NCI-H510A (cell line): ENCODE measurements at regions not wholly inside any gene's neighbourhood (a gene's known extent, or its start where the extent isn't known, plus 50 kb on each side); places are given as distances from the start of the nearest gene placed in this dataset.
"Not testable (repeated sequence)": the region's sequence is repeated elsewhere in the genome, so short reads cannot be mapped to it uniquely, and the experiment has no call there.

Source experiments
- DNase-seq: peaks from one replicate; lab custom pipeline; 2025; lab: John Stamatoyannopoulos, UW

DNA sequence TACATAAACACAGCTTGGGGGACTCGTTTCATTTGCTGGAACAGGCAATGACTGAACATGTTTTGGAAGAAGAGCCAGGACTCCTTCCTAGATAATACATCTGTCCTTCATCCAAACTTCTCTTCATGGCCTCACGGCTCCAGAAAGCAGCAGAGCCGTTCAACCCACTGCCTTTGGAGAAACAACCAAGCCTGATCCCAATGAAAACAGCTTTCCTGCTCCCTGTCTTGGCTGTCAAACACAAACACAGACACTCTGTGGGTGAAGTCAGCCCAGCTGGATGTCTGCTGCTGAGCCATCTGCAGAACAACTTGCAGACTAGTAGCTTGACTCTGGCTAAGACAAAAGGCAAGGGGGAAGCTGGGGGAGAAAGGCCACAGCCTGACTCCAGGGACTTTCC is 345.1 kb upstream of the PSMD7 start:
- DNase-seq, result no peak

DNA sequence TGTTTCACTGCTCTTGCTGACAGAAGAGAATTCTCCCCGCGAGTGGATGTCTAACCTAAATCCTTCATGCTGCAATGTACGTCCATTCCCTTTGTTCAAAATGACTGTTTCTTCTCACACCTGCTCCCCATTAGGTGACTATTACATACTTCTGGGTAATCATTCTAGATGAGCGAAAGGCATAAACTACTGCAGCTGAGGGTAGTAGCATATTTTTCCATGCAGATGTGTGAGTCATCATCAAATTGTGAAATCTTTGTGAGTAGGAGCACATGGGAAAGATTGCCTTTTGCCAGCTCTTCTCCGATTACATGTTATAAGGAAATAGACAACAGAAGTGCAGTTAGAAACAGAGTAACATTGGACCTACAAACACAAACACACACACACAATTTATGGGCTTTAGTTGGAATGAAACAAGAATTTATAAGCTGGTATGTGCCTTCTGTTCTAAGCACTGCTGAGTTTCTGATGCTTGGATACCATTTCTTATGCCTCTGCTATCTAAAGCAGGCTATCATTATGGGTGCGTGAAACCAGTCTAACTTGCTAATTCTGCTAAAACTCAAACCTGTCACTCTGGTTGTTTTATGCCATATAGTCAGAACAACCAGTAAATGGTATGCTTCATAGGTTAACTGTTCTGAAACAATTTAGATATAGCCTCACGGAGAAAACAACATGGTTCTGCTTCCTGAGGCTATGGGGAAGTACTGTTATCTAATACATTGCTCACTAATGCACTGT is 346.9 kb upstream of the PSMD7 start:
- no peak for DNase-seq

DNA sequence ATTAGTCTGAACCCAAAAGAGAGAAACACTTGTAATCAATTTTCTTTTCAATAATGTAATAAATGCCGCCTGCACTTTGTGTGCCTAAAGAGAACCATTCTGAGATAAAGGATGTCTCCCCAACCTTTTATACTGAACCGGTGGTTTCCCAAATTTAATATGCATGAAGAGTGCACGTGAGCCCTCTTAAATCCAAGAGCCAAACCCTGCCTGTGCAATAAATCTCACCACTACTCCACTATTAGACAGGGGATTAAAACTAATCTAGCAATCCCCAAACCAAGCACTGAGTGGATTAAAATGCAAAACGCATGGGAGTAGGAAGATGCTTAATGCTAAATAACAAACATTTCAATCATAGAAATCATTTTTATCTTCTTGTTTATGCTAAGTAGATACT is 351.0 kb upstream of the PSMD7 start:
- DNase-seq, result no peak

DNA sequence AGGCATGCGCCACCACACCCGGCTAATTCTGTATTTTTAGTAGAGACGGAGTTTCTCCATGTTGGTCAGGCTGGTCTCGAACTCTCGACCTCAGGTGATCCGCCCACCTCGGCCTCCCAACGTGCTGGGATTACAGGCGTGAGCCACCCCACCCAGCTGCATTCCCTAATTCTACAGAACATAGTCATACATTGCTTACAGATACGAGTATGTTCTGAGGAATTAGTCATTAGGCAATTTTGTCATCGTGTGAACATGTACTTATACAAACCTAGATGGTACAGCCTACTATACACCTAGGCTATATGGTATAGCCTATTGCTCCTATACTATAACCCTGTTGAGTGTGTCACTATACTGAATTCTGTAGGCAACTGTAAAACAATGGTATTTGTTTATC is 353.4 kb upstream of the PSMD7 start:
- DNase-seq, result not testable (repeated sequence)

DNA sequence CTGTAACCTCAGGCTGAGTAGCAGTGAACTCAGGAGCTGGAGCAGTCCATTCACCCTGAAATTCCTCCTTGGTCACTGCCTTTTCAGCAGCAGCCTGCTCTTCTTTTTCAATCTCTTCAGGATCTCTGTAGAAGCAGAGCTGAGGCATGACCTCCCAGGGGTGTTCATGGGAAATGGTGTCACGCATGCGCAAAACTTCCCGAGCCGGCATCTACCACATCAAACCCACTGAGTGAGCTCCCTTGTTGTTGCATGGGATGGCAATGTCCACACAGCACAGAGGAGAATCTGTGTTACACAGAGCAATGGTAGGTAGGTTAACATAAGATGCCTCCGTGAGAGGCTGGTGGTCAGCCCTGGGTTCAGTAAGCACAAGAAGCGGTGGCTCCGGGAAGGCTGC is 355.8 kb upstream of the PSMD7 start:
- not testable (repeated sequence) for DNase-seq

DNA sequence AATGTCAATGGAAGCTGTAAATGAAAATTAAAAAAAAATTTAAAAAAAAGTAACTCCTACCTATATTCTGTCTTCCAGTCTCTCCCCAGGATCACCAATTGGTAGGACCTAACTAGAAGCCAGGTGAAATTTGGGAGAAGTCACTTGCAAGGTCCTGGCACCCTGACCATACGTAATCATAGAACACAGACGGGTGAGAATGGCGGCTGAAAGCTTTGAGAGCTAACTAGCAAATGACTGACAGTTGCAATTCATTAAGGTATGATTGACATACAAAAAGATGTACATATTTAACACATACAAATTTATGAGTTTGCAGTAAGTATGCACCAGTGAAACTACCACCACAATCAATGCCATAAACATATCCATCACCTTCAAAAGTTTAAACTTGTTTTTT is 372.7 kb upstream of the PSMD7 start:
- no peak for DNase-seq

DNA sequence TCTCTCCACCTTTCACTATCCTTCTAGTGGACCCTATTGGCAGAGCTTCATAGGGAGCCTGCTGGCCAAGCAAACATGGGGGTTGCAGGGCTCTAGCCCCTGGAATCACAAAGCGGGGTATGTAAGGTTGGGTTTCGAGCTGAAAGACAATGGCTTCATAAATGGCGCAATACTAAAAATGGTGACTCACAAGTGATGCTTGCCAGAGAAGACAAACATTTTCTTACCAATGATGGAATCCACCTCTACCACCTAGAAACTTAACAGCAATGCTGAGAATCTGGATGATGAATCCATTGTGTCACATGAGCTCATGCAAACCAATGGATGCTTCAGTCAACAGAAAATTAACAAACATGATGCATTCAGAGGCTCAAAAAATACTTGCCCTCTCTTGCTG is 375.3 kb upstream of the PSMD7 start:
- no peak for DNase-seq

DNA sequence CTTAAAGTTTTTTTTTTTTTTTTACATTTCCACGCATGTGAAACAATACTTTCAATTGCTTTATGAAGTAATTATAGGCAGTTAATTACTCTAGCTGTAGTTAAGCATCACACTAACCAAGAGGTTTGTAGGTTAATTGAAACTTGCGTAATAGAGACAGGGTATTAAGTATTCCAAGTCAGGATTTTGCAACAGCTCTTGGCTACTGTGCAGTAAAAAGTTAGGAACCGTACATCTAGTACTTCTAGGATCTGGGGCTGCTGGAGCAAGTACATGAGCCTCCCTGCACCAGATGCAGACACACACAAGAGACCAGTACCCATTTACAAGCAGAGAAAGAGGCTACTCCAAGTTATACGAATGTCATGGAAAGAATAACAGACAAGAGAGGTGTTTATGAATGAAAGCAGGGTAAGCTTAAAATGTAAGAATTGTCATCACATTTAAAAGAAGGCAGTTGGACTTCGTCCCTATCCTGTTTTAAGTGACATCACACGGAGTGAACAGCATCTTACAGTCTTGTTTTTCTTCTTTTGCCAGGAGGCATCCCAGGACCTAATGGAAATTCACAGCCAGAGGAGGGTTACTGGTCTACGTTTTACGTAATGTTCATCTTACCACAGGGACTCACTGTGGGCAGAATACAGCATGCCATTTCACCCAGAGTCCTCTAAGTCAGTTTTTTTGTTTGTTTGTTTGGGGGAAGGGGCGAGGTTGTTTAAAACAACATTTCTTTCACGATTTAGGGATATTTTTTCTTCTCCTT is 379.6 kb upstream of the PSMD7 start:
- no peak for DNase-seq

DNA sequence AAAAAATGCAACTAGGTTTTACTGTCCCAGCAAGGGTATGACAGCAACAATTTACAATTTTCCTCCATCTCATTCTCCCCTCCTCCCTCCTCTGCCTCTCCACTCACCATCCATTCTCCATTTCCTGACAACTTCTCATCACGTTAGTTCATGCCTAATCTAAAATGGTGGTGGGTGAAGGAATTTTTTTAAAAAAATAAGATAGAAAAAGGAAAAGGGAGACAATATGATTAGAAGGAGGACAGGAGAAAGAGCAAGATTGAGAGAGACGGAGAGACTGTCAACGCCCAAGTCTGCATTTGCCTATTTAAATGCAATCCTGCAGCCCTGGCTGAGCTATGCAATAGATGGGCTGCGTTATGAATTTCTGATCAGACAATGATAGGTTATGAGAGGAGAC is 380.7 kb upstream of the PSMD7 start:
- DNase-seq, result no peak

DNA sequence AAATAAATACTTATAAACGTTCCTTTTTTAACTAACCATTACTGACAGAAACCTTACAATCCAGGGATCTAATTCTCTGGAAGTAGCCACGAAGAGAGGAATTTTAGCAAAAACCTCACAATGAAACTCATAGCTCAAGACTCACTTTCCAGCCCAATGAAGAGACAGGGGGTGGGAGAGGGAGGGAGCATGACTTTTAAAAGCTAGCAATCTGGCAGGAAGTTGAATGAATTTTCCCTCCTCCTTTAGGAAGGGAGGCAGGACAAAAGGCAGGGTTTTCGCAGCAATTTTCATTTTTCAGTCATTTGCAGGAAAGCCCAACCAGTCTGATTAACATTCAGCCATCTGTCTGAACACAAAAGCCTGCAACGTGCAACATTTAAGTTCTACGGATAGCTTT is 381.5 kb upstream of the PSMD7 start:
- DNase-seq, result no peak

DNA sequence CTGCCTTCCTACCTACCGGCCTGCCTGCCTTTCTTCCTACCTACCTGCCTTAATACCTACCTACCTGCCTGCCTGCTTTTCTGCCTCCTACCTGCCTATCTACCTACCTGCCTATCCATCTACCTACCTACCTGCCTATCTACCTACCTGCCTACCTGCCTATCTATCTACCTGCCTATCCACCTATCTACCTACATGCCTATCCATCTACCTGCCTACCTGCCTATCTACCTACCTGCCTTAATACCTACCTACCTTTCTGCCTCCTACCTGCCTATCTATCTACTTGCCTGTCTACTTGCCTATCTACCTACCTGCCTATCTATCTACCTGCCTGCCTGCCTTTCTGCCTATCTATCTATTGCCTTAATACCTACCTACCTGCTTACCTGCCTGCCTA is 383.8 kb upstream of the PSMD7 start:
- DNase-seq, result no peak

DNA sequence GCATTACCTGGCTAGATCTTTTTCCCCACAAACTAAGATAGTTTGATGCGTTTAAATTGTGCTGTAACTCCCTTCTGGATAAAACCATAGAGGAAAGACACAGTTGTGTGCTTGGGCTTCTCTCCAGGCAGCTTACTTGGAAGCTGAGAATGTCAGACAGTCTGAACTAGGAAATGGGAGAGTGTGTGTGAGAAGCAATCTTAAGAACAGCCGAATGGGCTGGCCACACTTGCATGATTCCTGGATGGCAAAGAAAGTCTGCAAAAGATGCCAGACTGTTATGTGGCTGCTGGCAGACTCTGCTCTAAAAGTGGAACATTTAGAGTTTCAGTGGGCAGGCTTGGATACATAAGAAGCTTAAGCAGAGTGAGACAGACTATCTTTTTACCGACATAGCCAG is 384.3 kb upstream of the PSMD7 start:
- DNase-seq, result no peak

DNA sequence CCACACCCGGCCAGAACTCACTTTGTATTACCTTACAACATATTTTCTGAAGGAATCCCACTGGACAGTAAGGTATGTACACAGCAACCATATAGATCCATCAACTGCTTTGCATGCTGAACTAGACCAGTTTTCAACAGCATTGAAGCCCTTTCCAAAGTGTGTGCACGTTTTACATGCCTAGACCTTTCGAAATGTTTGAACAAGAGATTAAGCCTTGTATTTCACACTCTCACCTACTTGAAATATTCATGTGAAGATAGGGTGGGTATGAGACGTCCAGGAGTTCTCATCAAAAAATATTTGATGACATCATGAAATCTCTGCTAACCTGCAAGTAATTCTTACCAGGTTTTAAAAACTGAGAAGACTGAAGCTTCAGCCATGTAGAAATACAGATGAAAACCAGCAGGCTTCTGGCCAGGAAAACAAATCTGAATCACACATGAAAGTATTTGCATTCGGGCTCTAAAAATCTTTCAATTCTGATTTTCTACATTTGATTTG is 387.0 kb upstream of the PSMD7 start:
- no peak for DNase-seq

DNA sequence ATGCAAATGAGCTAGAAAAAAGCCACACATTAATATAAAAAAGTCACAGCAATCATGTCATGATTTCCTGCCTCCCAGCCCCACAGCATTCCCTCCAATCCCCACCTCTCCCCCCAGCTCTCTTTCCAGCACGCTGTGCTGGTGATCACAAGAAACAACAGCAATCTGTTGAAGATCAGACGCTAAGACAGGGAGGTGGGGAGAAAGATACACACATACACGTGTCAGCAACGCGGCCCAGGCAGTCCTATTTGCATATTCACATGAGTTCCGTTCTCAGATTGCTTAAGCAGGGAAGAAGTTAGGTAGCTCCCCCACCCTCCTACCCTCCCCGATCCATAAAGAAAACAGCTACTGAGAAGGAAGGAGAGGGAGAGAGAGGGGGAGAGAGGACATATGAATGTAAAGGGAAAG is 405.5 kb upstream of the PSMD7 start:
- no peak for DNase-seq

DNA sequence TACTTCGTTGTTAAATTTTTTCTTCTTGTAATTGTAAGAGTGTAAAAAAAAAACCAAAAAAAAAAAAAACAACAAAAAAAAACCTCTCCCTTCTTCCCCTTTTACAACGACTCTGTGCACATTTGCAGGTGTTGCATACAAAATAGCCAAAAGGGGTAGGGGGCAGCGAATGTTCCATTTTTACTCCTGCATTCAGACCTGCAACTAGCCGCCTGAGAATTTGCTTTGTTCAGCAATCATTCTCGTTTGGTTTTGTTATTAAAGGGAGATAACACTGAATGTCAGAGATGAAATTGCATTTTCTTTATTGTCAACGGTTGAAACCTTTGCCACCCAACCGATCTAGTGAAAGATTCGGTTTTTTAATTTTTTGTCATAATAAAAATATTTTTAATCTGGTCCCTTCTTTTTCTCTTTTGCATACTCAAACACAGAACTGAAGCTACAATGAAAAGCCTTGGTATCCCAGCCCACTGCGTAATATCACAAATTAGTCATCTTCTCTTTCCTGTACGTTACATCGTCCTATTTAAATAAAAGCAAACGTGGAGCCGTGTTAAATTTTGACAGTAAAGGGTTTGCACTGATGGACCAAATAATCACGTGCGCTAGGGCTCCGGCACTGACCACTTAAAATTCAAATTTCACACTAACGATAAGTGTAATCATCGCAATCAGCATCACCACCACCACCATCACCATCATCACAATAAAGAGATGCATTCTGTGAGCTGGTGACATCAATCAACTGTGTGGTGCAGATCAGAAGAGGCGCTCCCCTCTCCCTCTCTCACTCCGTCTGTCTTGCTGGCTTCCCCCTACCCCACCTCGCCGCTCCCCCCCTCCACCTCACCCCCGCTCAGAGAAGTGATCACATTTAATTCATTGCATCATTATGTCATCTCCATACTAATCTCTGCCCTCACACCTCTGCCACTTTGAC is 406.2 kb upstream of the PSMD7 start:
- DNase-seq, result no peak

DNA sequence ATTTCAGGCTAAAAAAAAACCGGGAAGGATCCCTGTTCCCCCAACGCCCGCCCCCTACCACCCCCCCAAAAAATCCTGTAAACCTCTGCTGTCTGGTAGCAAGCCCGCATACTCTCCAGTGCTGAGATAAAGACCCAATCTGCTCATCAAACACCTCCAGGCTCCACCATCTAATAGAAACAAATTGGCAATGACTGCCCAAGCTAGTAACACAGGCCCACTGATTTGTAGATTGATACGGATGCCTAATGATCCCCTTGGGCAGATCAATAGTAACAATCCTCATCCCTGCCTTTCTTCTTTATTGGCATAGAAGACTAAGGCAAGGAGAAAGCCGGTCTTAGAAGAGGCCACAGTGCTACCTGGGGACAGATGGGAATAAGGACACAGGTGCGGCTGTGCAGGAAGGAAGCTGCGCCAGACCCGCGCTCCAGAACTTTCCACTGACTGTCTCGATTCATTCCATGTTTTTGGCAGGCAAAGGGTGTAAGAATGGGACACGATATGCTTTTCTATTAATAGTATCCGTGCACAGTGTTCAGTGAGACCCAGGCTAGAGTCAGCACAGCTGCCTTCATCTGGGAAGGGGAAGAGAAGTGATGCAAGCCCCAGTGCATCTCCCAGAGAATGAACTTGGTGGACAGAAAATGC is 407.6 kb upstream of the PSMD7 start:
- no peak for DNase-seq

DNA sequence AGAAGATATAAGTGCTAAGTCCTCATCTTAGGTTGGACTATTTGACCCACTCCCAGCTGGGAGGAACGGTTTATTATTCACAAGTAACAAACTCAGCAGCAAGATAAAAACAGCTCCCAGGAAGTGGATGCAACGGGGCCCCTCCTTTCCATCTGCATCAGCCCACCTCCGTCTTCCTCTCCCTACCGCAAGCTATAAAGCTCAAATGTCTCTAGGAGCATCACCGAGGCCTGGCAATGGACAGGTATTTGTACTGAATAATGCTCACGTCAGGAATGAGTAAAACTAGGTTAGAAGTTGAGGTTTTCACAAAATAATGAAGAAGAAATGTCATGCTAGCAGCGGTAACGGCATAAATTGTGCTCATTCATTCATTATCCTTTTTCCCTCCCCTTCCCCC is 408.7 kb upstream of the PSMD7 start:
- DNase-seq, result no peak

DNA sequence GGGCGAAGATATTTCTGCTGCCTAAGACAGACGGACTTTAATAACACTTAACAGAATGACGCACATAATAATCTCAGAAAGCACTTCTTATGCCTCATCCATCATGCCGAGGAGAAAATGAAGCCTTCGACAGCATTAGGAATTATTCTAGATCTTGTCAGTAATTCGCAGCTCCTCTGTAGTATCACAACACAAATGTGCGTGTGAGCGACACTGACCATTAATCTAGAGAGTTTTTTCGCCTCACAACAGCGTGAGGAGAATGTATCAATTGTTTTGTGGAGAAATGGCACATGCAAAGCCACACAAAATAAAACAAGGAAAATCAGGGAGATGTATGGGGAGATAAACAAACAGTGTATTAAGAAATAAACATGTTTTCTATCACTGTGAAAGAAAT is 410.2 kb upstream of the PSMD7 start:
- no peak for DNase-seq

DNA sequence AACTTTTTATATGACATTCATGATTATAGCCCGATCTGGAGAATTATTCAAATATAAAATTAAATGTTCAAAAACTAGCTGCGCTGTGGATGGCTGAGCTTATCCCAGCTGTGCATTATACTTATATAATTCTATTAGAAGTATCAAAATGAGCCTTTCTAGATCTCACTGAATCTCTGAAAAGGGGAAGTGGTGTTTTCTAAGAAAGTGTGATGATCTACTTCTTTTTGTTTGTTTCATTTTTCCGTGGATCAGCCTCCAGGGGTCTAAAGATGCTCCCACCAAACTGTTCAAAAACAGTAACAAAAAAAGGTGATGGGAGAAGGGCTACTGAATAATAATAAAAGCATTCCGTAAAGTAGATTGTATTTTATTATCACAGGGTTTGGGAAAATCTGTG is 411.3 kb upstream of the PSMD7 start:
- no peak for DNase-seq

DNA sequence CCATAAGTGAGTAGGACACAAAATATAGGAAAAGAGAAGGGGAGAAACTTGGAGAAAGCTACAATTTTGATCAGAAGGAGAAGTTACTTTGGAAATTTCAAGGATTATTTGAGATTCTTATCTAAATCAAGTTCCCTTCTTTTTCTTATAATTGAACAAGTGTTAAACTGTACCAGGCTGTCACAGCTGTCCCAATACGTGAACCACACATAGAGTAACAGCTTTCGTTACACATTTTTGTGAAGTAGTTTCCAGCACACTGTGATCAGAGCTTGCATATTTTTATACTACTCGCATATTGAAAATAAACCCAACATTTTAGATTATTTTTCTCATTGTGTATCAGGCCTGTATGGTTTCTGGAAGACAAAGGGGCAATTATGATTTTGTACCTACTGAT is 412.8 kb upstream of the PSMD7 start:
- DNase-seq, result no peak

DNA sequence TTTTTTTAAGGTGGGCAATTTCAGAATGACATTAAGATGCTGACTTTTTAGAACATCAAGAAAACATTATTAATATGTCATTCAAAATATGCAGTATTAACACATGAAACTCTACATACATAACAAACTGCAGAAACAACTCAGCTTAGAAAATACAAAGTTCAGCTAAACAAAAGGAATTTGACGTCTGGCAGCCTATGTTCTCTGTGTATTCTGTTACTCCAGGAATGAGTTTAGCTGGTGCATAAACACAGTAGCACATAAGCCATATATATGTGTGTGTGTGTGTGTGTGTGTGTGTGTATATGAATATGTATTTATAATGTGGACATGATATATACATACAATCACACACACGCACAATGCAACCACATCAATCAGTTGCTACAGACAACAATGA is 413.5 kb upstream of the PSMD7 start:
- DNase-seq, result no peak

DNA sequence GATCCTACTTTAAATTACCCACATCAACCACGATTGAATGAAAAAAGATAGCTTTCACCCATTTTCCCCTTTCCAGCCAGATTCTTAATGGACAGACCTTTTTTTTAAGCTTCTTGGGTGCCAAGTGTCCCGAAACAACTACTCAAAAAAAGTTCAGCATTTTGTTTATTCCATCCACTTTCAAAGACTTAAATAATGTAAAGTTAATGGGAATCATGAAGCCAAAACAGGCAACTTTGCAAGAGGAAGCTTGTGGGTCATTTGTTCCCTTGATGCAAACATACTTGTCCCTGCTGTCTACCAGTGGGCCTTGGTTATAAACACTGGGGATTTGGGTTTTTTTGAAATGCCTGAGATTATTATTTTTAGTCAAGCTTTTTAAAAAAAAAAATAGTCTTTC is 414.0 kb upstream of the PSMD7 start:
- DNase-seq, result no peak
